NCI-H446 treated with DMSO at 0.1 percent for 48 hours (cell line): ENCODE measurements at regions not wholly inside any gene's neighbourhood (a gene's known extent, or its start where the extent isn't known, plus 50 kb on each side); places are given as distances from the start of the nearest gene placed in this dataset.

Source experiments
- DNase-seq: peaks from one replicate; lab custom pipeline; 2025; lab: John Stamatoyannopoulos, UW

- DNase-seq, result no peak
These were observed 71.7 kb upstream of the WDR75 start for GRCh38 chr2:189369566-189369965.

GRCh38 chr2:189370719-189371118 lies 70.6 kb upstream of the WDR75 start:
- no peak for DNase-seq

- no peak for DNase-seq
These were observed 68.5 kb upstream of the WDR75 start for GRCh38 chr2:189372688-189373257.

GRCh38 chr2:189374481-189374880 lies 66.8 kb upstream of the WDR75 start:
- DNase-seq, result no peak

- DNase-seq, result no peak
These were observed 65.4 kb upstream of the WDR75 start for GRCh38 chr2:189375842-189376241.

- no peak for DNase-seq
These were observed 62.0 kb upstream of the WDR75 start for GRCh38 chr2:189379287-189379630.

- no peak for DNase-seq
These were observed 61.5 kb upstream of the WDR75 start for GRCh38 chr2:189379731-189380261.

- no peak for DNase-seq
These were observed 58.6 kb upstream of the WDR75 start for GRCh38 chr2:189382668-189383067.

GRCh38 chr2:189386741-189387140 lies 54.5 kb upstream of the WDR75 start:
- no peak for DNase-seq

- no peak for DNase-seq
These were observed 50.1 kb upstream of the WDR75 start for GRCh38 chr2:189391201-189391600.
